ENCODE measurements at regions not wholly inside any gene's neighbourhood (a gene's known extent, or its start where the extent isn't known, plus 50 kb on each side); places are given as distances from the start of the nearest gene placed in this dataset.
A peak's percentile ranks its signal among the peaks of the same experiment; 100 is the strongest.

- DNase-seq = no peak
Observed at GRCh38 chr2:42913280-42913878, 121.0 kb upstream of the HAAO start.

GRCh38 chr2:42910645-42911405 is 118.4 kb upstream of the HAAO start:
- DNase-seq = no peak

- no peak for DNase-seq
Observed at GRCh38 chr2:42909966-42910365, 117.6 kb upstream of the HAAO start.

DNA sequence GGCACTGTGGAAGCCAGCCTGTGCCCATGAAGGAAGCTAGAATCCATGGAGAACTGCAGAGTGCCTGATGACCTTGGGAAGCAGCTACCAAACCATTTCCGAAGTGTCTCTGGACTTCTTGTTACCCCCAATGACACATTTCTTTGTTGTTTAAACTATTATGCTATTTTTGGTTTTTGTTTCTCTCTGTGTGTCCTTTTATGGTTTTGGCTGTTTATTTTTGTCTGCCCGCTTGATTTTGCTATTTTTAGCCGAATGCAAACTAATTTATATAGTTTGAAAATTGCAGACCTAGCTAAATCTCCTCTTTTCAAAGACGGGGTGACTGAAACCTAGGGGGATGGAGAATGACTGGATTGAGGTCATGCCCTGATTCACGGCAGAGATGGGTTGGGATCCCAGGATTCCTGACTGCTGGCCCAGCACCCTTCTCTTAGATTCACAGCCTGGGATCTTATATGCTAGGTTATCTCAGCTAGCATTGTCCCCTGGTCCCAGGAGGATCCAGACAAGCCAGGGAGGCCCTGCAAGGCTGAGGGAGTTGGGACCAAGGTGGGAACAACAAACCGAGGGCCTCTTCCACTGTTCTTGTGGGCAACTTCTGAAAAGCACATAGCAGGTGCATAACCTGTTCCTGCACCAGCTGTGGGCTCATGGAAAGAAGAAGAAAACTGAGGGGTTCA is 116.3 kb upstream of the HAAO start:
- no peak for DNase-seq

- DNase-seq = no peak
Observed at GRCh38 chr2:42907835-42908234, 115.5 kb upstream of the HAAO start.

DNA sequence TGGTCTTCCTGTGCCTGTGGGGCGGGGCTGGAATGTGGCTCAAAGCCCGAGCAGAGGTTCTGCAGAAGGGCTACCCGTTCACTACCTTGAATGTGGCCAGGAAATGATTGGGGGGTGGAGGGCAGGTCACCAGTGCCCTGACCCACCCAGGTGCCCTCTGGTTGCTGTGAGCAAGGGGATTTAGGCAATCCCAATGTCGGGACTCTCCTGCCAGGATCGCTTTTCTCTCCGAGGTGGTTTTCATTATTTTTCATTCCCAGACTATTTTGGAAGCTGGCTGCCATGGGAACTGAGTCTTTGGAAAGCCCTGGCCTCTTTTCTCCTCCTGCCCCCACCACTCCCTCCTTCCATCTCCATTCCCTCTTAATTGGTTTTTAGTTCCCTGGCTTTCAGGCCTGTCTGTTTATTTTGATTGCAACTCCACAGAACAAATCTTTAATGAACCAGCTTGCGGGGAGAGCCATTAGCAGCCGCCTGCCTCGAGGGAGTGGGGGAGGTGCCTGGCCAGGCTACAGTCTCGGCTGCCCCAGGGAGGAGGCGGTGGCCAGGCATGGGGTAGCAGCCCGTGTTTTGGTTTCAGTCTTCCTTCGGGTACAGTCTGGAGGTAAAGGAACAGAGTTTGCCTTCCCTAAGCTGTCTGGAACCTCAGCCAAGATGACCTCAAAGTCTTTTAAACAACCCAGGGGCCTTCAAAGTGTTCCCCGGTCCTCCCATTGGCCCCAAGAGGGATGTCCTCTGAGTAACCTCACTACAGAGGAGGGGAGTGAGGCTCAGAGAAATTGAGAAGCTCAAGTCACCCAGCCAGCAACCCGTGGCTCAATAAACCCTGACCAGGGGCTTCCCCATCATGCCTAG is 114.4 kb upstream of the HAAO start:
- DNase-seq = peak; percentile 45 to 66

GRCh38 chr2:42906111-42906556 is 113.8 kb upstream of the HAAO start:
- DNase-seq = no peak

DNA sequence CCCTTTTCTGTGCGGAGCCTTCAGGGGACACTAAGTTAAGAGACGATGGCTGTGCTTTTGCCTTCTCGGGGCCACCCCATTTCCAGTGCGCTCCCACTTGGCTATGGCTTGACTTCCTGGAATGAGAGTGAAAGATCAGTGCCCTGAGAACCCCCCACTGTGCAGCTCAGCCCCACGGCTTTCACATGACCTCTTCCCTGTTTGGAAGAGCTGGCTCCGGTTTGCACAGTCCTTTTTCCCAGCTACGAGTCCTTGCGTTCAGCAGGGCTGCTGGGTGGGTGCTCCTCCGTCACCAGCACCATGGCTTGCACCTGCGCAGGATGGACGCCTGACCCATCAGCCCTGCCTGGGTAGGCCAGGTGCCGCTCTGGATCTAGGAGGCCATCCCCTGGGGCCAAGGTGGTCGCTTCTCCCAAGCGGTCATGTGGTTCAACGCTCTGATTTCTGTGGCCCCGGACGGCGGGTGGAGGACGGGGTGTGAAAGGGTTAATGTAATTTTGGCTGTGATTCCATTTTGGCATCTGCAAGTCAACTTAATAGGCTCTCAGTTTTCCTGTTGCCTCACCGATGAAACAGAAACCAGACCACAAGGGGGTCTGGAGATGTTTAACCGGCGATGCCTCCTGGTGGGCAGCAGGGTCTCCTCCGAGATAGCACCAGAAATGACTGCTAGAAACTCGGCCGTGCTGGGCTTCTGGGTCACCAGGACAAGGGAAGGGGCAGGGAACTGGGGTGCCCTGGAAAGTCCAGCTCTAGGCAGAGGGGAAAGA is 113.1 kb upstream of the HAAO start:
- DNase-seq = no peak

GRCh38 chr2:42904576-42904876 is 112.1 kb upstream of the HAAO start:
- no peak for DNase-seq

DNA sequence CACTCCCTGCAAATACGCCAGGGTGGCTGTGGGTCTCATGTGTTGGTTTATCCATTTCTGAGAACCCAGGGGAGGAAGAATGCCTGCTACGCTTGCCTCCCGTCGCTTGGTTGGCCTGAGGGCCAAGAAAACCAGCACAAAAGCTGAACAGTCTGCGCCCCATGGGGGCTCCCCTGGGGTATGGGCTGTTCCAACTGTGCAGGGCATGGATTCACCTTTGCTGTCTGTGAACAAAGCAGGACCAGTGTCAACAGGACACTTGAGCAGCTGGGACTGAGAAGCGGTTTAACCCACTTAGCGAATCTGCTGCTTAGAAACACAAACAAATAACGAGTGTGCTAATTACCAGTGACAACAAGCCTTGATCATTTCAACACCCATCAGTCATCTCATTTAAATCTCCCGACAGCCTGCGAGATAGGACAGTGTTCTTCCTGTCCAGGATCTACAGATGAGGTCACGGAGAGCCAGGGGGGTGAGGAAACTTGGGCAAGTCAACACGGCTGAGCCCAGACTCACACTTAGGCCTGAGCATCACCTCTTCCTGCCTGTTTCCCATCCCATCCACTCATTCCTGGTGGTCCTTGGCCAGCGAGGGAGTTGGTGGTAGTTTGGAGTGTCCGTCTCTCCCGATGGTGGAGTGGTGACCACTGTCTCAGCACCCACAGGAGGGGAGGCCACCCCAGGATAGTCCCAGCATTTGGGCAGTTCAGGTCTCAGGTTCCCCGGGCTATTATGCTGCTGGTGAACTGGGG is 111.6 kb upstream of the HAAO start:
- no peak for DNase-seq

DNA sequence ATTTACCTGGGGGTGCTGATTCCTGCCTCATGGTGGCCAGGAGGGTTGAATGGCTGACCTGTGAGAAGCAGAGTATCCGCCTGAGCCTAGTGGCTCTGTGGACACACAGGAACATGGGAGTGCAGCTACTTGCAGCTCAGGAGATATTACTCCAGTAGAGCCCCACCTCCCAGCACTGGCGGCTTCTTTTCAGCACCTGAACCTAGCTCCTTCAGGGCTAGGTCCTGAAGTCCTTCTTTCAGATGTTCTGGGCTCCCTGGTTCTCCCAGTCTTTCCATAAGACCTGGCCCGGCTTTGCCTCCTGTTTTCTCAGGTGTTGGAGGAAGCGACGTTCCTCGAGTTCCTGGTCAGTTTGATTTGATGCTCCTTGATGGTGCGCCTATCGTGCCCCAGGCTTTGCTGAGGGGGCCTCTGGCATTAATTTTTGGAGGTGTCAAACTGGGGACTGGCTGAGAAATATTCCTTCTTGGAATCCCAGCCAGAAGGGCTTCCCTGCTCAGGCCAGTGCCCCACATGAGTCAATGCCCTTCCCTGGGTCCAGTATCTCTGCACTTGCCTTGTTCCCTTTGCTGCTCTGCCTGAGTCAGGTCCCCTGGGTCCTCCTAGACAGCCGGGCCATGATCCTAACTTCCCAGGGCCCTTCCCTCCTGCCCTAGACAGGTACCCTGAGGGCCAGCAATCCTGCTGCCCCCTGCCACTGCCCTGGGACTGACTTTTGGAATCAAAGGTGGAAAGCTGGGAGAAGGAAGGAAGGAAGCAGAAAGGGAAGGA is 110.7 kb upstream of the HAAO start:
- DNase-seq = no peak

DNA sequence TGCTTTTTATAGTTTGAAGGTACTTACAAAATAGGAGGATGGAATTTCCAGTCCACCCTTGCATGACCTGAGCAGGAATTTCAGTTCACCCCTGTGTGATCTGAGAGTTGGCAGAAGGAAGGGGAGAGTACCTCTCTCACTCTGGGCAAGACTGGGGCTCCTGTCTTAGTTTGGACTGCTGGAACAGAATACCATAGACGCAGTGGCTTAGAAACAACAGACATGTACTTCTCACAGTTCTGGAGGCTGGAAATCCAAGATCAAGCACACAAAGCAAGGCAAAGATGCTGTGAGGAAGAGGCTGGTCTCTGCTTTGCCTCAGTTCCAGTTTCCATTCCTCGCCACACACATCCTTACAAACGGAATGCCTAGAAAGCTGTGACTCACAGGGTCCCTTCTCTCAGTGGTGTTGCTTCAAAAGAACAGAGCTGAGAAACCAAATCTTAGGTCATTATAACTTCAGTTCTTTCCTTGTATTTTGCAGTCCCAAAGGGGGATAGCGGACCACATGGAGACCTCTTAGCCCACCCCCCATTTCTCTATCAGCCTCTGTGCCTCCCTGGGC is 108.8 kb upstream of the HAAO start:
- no peak for DNase-seq

- no peak for DNase-seq
Observed at GRCh38 chr2:42900289-42900891, 108.0 kb upstream of the HAAO start.

GRCh38 chr2:42897358-42897757 is 105.0 kb upstream of the HAAO start:
- DNase-seq = no peak

GRCh38 chr2:42895791-42896135 is 103.4 kb upstream of the HAAO start:
- no peak for DNase-seq

DNA sequence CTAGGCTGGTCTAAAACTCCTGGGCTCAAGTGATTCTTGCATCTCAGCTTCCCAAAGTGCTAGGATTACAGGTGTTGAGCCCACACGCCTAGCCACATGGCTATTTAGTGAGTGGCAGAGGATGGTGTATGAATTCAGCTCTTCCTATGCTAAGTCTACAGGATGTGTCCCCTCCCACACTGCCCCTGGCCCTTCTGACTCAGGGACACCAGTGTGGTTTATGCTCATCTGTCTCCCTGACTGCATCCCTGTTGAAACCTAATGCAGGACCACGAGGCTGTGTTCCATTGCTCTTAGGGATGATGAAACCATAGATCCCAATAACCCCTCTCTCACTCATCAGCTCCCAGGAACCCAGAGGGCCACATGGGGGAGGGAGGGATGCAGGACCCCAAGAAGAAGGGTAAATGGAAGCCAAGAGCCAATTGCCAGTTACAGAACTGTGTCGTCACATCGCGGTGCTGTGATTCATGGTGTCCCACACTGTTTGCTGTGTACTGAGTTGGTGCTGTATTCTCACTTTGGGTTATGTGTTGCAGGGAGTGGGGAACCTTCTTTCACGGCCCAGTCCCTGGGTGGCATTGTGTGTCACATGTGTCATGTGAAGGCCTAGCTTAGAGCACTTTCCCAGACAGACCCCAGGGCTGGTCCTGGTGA is 102.9 kb upstream of the HAAO start:
- no peak for DNase-seq

DNA sequence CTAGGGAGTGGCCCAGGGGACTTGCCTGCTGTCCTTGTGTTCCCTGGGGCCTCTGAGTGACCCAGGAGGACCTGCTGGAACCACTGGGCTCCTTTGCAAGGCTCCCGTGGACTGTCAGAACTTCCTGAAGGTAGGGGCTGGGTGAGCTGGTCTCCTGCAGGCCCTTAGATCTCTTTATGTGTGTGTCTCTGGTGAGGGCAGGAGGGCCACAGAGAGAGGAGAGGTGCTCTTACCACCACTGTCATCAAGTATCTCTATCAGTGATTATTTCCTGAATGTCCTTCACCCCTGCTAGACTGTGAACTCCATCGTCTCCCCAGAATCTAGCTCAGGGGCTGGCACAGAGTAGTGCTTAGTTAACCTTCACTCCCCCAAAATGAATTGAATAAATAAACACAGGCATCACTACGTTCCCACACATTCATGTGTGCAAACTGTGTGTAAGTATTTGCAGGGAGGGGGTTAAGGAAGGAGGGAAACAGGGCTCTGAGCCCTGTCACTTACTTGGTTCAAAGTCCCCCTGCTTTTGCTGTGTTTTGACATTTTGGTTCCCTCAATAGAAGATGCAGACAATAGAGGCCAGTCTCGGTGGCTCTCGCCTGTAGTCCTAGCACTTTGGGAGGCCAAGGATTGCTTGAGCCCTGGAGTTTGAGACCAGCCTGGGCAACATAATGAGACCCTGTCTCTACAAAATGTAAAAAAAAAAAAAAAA is 100.8 kb upstream of the HAAO start:
- DNase-seq = no peak

DNA sequence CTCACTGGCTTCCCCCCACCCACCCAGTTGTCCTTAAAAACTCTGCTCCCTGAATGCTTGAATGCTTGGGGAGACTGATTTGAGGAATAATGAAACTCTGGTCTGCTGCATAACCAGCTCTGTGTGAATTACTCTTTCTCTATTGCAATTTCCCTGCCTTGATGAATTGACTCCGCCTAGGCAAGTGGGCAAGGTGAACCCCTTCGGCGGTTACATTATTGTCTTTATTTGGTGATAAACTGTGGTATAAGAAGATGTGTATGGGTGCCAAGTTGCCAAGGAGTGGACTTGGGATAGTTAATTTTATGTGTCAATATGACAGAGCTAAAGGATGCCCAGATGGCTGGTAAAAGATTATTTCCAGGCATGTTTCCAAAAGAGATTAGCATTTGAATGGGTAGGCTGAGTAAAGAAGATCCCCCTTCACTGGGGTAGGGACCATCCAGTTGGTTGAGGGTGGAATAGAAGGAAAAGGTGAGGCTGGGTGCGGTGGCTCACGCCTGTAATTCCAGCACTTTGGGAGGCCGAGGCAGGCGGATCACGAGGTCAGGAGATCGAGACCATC is 98.5 kb upstream of the HAAO start:
- no peak for DNase-seq
